ENCODE measurements at regions not wholly inside any gene's neighbourhood (a gene's known extent, or its start where the extent isn't known, plus 50 kb on each side); places are given as distances from the start of the nearest gene placed in this dataset.

- DNase-seq (ENCODE audit: low spot score) = no peak
Observed at GRCh38 chr4:182089326-182089725, 153.9 kb upstream of the TENM3 start.

- no peak for DNase-seq (ENCODE audit: low spot score)
Observed at GRCh38 chr4:182090186-182090585, 153.0 kb upstream of the TENM3 start.

- DNase-seq (ENCODE audit: low spot score) = no peak
Observed at GRCh38 chr4:182091128-182091527, 152.1 kb upstream of the TENM3 start.

- no peak for DNase-seq (ENCODE audit: low spot score)
Observed at GRCh38 chr4:182093431-182093831, 149.8 kb upstream of the TENM3 start.

GRCh38 chr4:182093935-182094334 lies 149.3 kb upstream of the TENM3 start:
- no peak for DNase-seq (ENCODE audit: low spot score)

GRCh38 chr4:182101618-182102017 lies 141.6 kb upstream of the TENM3 start:
- no peak for DNase-seq (ENCODE audit: low spot score)

GRCh38 chr4:182102576-182102975 lies 140.6 kb upstream of the TENM3 start:
- DNase-seq (ENCODE audit: low spot score) = no peak

- DNase-seq (ENCODE audit: low spot score) = no peak
Observed at GRCh38 chr4:182103614-182104319, 139.4 kb upstream of the TENM3 start.

GRCh38 chr4:182105416-182105815 lies 137.8 kb upstream of the TENM3 start:
- peak; percentile 11 for DNase-seq (ENCODE audit: low spot score)

- DNase-seq (ENCODE audit: low spot score) = no peak
Observed at GRCh38 chr4:182107931-182108330, 135.3 kb upstream of the TENM3 start.

- DNase-seq (ENCODE audit: low spot score) = no peak
Observed at GRCh38 chr4:182111586-182111985, 131.6 kb upstream of the TENM3 start.

GRCh38 chr4:182113779-182114178 lies 129.4 kb upstream of the TENM3 start:
- no peak for DNase-seq (ENCODE audit: low spot score)

- no peak for DNase-seq (ENCODE audit: low spot score)
Observed at GRCh38 chr4:182124359-182124758, 118.8 kb upstream of the TENM3 start.

- DNase-seq (ENCODE audit: low spot score) = no peak
Observed at GRCh38 chr4:182126096-182126495, 117.1 kb upstream of the TENM3 start.

GRCh38 chr4:182126603-182127002 lies 116.6 kb upstream of the TENM3 start:
- DNase-seq (ENCODE audit: low spot score) = no peak

- DNase-seq (ENCODE audit: low spot score) = no peak
Observed at GRCh38 chr4:182133033-182133432, 110.2 kb upstream of the TENM3 start.

GRCh38 chr4:182134261-182134660 lies 108.9 kb upstream of the TENM3 start:
- DNase-seq (ENCODE audit: low spot score) = no peak

GRCh38 chr4:182136201-182136600 lies 107.0 kb upstream of the TENM3 start:
- no peak for DNase-seq (ENCODE audit: low spot score)

GRCh38 chr4:182137343-182137742 lies 105.9 kb upstream of the TENM3 start:
- DNase-seq (ENCODE audit: low spot score) = no peak

GRCh38 chr4:182139491-182139890 lies 103.7 kb upstream of the TENM3 start:
- no peak for DNase-seq (ENCODE audit: low spot score)

GRCh38 chr4:182140547-182140946 lies 102.7 kb upstream of the TENM3 start:
- no peak for DNase-seq (ENCODE audit: low spot score)

GRCh38 chr4:182141061-182141460 lies 102.1 kb upstream of the TENM3 start:
- no peak for DNase-seq (ENCODE audit: low spot score)

- DNase-seq (ENCODE audit: low spot score) = no peak
Observed at GRCh38 chr4:182142176-182143085, 100.8 kb upstream of the TENM3 start.

Measured in globus pallidus (tissue), 1 donor.